Kidney tubule cell (primary cell): ENCODE measurements at regions not wholly inside any gene's neighbourhood (a gene's known extent, or its start where the extent isn't known, plus 50 kb on each side); places are given as distances from the start of the nearest gene placed in this dataset.
"Not testable (repeated sequence)": the region's sequence is repeated elsewhere in the genome, so short reads cannot be mapped to it uniquely, and the experiment has no call there.

Experiments
- DNase-seq: peaks from one replicate; pipeline ENCODE4 v3.0.0-alpha.2; 2018; ENCODE audit warnings: low spot score

DNA sequence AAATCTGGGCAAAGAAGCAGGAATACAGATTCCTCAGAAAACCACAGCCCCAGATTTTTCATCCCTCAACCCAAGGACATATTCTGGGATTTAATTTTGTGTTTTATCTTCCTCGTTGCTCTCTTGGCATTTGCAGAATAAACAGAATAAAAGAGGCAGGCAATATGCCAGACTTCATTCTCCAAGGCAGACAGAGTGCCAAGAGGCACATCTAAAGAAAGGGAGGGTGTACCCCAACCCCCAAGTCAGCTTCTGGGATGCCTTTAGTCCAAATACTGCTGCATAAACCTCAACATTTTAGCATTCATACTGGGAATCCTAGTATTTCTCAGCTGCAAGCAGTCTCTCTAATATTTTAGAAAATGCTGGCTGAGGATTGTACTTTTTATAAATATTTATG lies 629.2 kb downstream of the KLHL13 start:
- no peak for DNase-seq

DNA sequence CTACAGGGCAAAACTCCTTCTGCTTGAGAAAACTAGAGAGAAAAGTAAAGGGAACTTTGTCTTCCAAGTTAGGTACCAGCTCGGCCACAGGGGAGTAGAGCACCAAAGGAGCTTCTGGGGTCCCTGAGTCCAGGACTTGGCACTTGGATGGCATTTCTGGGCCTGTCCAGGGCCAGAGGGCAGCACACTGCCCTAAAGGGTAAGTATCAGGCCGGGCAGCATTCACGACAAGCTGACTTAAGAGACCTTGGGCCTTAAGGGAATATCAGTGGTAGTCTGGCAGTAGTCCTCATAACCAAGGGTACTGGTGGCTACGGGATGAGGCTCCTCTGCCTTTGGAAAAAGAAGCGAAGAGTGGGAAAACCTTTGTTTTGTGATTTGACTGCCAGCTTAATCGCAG lies 632.7 kb downstream of the KLHL13 start:
- no peak for DNase-seq

DNA sequence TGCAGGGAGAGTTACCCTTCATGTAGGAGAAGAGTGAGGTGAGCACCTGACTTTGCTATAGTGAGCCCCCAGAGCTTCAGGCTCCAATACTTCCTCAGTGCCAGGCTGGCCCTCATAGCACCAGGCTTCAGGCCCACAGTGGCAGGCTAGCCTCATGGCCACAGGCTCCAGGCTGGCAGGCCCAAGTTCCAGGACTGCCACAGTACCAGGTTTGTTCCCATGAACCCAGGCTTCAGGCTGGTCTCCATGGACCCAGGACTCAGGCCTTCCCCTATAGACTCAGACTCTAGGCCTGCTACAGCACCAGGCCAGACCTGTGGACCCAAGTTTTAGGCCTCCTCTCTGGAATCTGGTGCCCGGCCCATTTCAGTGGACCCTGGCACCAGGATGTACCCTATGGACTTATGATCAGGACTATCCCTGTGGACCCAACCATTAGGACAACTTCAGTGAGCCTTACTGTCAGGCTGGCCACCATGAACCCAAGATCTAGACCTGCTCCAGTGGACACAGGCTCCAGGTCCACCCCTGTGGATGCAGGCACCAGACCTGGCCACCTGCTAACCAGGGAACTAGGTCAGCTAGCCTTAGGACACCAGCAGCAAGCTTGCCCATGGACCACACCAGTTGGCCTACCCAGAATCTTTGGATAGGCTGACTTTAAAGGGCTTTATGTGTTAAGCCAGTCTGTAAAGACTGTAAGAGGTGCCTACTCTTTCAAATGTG lies 658.2 kb downstream of the KLHL13 start:
- DNase-seq: no peak

DNA sequence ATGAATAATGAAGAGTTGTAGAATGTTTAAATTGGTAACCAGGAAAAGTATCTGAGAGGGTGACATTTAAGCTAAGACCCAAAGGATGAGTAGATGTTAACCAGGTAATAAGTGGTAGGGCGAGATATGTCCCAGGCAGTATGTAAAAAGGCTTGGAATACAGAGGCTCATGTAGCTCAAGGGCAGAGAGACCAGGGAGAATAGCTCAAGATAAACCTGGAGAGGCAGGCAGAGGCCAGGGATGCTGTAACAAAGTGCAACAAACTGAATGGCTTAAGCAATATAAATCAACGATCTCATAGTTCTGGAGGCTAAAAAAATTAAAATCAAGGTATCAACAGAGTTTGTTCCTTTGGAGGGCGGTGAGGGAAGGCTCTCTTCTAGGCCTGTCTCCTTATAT lies 660.8 kb downstream of the KLHL13 start:
- no peak for DNase-seq

DNA sequence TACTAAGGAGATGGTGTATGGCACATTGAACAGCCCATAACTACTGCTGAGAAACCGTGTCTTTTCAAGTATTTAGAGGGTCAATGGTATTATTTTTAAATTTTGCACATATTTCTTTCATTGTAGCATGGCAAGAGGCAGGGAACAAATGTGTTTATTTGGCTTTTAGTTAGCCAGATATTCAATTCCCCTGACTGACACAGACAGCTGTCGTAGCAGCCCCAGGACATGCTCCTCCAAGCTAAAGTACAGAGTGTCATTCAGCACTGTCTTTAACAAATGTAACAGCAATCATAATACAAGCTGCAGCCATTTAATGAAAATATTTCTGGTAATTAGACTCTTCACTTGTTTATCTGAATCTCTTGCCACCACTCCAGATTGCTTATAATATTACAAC lies 687.1 kb downstream of the KLHL13 start:
- DNase-seq: no peak

DNA sequence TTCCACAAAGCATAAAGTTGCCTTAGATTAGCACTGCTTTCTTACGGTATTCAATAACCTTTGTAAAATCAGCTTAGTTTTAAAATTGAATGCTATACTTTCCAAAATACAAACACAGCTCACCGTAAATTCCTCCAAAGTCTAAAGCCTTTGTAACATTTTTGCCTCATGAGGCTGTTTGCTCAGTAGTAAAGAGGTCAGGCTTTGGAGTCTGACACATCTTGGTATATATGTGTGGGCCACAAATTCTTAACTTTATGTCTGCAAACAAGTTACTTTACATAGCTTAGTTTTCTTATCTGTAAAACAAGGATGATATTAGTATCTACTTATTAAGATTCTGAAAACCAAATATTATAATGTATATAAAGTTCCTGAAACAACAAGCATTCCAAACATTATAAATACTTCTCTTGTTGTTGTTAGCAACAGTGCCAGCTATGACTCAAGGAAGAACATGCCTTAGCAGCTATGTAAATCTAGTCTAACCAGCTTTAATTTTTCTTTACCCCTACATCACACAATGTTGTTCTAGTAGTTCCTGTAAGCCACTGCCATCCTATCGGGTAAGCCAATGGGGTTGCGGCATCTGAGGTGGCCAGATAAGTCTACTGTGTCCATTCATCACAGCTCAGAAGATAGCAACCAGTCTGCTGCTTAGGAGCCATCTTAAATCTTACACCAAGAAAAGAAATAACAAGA lies 709.0 kb downstream of the KLHL13 start:
- peak; percentile 17 for DNase-seq

DNA sequence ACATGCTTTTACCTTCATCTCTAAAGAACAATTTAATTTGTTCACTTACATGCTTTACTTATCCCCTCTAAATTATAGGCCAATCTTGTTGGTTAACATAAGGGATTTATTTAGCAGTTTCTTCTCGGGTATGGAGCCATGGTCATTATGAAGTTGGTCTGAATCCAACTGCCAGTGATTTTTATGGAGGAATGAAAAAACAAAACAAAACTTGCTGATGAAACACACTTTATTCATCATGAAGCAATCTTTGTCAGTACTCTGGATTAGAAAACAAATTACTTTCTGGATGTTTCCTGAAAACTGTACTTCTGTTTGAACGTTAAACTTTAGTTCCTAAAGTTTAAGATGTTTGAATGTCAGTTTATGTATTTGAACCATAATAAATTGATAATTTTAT lies 715.8 kb downstream of the KLHL13 start:
- DNase-seq: no peak

DNA sequence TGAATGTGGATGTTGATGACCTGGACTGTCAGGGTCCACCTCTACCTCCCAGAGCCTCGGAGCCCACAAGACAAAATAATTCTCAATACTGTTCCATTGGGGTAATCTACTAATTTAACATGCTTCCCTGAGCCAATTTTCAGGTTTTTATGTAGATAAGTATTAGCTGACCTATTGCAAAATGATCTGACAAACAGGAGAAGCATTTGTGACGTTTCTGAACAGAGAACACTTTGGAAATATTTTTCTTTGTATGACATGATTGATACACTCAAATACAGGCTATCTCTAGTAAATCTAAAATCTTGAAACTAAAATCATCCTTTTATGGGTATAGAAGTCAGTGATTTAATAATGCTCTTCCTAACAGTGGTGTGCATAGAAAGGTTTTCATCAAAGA lies 716.6 kb downstream of the KLHL13 start:
- no peak for DNase-seq

DNA sequence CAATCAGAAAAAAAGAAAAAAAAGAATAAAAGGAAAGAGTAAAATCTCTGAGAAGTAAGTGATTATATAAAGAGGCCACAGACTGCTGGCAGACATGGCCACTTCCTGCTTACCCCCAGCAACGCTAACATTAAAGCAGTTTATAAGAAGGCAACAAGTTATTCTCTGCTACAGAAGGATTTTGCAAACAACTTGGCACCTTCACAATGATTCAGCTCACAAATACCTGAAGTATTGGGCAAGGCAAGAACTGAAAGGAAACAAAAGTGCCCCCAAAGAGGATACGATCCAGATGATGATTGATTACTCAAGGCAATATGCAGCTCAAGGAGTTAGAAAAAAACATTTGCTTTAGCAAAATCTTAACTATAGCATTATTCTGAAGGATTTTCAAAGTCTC lies 718.8 kb downstream of the KLHL13 start:
- no peak for DNase-seq

DNA sequence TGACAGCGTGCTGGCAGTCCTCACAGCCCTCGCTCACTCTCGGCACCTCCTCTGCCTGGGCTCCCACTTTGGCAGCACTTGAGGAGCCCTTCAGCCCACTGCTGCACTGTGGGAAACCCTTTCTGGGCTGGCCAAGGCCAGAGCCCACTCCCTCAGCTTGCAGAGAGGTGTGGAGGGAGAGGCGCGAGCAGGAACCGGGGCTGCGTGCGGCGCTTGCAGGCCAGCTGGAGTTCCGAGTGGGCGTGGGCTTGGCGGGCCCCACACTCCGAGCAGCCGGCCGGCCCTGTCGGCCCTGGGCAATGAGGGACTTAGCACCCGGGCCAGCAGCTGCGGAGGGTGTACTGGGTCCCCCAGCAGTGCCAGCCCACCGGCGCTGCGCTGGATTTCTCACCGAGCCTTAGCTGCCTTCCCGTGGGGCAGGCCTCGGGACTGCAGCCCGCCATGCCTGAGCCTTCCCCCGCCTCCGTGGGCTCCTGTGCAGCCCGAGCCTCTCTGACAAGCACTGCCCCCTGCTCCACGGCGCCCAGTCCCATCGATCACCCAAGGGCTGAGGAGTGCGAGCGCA lies 722.0 kb downstream of the KLHL13 start:
- DNase-seq: not testable (repeated sequence)

DNA sequence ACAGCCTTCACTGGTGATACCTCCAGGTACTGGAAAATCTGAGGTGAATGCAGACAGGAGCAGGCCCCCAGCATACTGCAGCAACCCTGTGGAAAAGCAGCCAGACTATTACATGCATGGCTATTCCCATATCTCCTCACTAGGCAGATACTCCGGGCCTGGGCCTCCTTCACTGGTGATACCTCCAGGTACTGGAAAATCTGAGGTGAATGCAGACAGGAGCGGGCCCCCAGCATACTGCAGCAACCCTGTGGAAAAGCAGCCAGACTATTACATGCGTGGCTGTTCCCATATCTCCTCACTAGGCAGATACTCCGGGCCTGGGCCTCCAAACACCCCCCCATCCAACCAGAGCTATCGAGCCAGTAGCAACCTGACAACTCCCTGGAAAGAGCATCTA lies 724.2 kb downstream of the KLHL13 start:
- DNase-seq: not testable (repeated sequence)

DNA sequence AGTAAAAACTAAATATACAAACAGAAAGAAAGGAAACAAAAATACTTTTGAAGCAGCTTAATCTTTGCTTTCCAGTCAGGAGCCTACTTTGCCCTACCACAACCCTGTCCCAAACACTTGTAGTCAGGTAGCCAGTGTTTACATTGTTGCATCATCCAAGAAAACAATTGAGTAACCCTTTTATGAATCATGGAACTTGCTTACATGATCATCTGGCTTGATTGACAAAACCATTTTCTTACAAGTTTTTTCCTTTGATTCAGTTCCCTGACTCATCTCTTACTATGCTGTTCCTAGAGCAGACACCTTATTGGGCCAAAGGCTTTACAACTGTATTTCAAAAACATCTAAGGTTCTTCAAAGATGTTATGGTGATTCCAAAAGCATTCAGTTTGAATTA lies 740.1 kb downstream of the KLHL13 start:
- peak; percentile 76 for DNase-seq

DNA sequence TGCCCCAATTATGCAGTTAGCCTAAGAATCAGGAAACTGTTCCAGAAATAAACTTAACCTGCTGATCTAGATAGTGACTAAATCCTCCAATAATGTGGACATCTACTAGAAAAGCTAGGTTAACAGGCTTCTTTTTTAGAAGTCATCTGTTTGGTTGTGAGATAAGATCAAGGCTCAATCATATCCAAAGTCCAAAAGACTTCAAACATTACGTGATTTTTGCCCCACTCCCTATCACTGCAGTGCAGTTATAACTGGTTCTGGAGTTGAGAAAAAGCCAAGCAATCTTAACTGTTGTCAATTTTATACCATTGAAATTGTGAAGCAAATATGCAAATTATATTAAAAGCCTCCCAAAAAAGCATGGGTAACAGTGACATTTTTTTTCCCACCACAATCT lies 781.4 kb downstream of the KLHL13 start:
- DNase-seq: no peak

DNA sequence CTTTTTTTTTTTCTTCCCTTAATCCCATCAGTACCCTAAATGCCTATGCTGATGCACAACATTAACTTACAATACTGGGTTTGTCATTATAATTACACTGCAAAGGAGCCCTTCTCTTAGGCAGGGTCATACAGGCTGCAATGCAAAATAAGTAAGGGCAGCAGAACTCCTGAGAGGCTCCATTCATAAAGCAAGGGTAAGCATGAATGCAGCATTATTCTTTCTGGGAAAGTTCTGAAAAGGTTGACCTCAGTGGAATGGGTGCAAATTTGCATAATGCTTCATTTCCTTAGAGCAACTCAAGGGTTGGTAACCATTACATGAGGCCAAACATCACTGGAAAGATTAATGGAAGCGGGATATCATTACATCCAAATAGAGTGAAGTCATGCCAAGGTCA lies 789.2 kb downstream of the KLHL13 start:
- DNase-seq: no peak

DNA sequence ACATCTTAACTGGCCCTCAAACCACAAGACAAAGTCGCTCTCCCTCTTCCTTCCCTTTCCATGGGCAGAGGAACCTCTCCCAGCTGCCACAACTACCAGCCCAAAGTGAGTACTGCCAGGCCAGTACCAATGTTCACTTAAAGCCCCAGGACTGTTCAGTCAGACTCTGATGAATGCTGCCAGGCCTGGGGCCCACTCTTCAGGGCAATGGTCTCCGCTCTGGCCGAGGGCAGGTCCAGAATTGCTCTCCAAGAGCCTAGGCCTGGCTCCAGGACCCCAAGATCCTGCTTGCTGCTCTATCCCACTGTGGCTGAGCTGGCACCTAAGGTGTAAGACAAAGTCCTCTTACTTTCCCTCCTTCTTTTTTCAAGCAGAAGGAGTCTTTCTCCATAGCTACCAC lies 790.9 kb downstream of the KLHL13 start:
- no peak for DNase-seq

DNA sequence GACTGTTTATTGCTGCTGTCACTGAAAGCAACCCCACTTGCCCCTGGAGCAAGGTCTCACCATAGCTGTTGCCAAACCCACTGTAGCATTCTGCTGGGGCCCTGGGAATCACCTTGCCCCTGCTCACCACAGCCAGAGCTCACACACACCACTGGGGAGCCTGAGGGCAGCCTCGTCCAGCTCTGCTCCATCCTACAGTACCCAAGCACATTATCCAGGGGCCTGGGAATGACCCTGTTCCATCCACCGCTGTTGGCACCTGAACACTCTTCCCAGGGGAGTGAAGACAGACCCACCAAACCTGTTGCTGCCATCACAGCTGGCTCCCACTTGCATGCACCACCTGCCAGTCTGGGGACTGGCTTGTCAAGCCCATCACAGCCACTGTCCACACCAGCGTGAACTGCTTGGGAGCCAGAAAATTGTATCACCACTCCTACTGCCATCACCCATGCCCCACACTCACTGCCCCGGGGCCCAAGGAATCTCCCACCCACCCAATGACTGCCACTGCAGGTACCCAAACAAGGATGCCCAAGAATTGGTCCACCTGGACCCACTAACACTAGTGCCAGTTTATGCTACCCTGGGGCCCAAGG lies 811.3 kb downstream of the KLHL13 start:
- no peak for DNase-seq

DNA sequence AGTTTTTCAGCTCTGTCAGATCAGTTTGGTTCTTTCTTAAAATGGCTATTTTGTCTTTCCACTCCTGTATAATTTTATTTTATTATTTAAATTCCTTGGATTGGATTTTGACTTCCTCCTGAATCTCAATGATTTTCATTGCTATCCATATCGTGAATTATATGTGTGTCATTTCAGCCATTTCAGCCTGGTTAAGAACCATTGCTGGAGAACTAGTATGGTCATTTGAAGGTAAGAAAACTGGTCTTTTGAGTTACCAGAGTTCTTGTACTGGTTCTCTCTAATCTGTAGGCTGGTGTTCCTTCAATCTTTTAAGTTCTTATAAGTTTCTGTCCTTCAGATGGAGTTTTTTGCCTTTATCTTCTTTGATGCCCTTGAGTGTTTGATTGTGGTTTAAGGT lies 815.5 kb downstream of the KLHL13 start:
- no peak for DNase-seq

DNA sequence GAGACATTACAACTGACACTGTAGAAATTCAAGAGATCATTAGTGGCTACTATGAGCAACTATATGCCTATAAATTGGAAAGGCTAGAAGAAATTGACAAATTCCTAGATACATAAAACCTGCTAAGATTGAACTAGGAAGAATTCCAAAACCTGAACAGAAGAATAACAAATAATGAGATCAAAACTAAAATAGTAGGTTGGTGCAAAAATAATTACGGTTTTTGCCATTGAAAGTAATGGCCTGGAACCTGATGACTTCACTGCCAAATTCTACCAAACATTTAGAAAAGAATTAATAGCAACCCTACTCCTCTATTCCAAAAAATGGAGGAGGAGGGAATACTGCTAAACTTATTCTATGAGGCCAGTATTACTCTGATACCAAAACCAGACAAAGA lies 824.9 kb downstream of the KLHL13 start:
- DNase-seq: no peak

DNA sequence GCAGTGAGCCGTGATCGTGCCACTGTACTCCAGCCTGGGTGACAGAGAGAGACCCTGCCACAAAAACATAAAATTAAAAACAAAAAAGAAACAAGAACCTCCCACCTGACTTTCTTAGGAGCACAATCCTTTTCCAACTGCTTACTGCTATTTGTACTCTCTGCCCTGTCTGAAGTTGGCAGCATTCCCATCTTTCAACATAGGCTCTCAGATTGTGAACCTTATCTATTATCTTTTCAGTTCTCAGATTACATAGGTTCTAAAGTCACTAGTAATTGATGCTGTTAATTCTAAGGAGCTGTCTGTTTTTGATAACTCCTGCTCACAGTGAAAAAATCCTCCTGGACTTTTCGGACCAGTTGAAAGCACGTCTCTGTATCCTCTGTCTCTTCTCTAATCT lies 812.2 kb upstream of the CT83 start:
- DNase-seq: no peak
